HT1080 (cell line): ENCODE measurements at regions not wholly inside any gene's neighbourhood (a gene's known extent, or its start where the extent isn't known, plus 50 kb on each side); places are given as distances from the start of the nearest gene placed in this dataset.

Source experiments
- DNase-seq: peaks from one replicate; pipeline ENCODE4 v3.0.0-alpha.2; 2015; ENCODE audit warnings: low read depth

DNA sequence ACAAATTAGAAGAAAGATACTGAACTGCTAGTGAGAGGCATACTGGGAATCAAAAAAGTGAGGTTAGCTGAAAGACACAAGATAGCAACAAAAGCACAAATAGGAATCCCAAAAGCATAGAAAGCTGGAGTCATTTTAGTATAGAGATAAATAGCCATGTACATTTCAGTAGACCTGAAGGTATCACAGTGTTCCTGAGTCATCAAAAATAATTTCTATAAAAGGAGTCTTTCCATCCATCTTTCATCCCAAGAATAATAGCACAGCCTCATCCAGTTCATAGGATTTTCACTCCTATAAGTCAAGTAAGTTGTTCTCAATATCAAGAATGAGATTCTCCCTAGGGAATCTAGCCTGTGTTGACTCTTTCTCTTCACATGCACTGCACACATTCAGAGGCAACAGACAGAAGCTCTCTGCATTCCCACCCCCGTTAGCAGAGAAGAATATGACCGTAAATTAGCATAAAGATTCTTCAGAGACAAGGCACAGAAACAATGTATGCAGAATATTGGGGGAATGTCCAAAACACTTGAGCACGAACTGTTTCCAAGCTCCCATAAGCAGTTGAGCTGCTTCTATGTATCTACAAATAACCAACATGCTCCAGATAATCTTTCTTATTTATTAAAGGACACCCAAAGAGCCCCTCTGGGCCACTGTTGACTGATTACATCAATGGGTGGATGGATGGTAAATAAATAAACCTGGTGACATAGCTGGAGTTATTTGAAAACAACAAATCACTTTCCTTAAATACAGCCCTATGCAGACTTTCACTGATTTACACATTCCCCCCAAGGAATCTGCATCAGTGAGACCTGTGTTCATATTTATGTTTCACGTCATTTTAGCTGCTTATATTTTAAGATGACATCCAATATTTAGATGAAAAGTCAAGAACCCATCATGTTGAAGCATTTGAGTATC is 174.5 kb upstream of the PKDCC start:
- no peak for DNase-seq

DNA sequence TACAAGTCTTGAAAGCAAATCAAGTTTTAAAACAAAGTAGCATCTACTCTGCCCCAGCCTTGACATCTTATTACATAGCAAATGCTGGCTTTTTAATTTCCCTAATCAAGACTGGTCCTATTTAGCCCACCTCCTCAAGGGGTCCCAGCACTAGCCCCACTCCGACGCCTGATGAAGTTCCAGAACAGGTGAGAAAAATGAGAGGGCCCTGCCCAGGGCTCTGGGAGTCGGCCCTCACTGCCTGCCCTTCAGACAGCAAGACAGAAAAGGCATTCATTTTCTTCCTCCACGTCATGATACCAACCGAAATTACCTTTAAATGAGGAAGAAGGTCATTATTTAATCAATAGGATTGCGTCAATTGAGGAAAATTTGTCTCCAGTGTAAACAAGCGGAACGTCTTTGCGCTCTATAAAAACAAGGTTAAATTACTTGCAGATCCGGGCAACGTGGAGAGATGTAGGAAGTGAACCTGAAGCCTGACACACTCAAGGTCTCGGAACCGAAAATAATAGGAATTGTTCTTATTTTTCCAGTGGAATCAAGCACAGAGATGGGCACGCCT is 170.6 kb upstream of the PKDCC start:
- DNase-seq = no peak

DNA sequence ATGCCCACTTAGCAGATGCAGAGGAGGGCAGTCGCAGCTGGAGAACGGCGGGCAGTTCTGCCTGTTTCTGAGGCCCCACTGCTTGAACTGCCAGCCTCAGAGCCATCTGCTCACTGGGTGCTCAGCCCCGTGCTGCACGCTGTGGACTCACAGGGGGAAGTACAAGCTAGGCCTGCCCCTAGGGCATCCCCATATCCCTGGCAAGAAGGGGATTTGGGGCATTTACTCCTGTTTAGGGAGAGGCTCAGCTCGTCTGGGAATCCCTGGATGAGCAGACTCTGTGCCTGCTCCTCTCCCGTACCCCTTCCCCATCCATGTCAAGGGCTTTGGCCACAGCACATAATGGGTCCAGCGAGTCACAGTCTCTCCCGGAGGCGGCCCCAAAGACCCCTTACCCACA is 169.8 kb upstream of the PKDCC start:
- no peak for DNase-seq

DNA sequence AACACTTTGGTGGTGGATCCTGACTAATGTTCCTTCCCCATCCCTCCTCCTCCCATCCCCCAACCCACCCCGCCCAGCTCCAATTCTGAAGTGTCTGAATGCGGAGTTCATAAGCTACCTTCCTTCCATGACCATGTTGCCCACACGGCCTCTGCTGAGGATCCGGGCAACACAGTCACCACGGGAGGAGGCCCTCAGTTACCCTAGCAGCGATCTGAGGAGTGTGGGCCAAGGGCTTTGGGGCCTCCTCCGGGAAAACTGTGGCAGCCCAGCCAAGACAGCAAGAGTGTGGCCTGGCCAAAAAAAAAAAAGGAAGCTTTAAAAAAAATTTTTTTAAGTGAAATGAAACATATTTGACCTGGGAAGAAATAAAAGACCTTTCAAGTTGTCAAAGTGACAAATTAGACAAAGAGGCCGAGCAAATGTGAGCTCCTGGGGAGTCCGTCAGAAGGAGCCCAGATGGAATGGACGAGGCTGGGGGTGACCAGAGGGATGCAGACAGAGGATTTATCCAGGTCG is 169.0 kb upstream of the PKDCC start:
- no peak for DNase-seq

DNA sequence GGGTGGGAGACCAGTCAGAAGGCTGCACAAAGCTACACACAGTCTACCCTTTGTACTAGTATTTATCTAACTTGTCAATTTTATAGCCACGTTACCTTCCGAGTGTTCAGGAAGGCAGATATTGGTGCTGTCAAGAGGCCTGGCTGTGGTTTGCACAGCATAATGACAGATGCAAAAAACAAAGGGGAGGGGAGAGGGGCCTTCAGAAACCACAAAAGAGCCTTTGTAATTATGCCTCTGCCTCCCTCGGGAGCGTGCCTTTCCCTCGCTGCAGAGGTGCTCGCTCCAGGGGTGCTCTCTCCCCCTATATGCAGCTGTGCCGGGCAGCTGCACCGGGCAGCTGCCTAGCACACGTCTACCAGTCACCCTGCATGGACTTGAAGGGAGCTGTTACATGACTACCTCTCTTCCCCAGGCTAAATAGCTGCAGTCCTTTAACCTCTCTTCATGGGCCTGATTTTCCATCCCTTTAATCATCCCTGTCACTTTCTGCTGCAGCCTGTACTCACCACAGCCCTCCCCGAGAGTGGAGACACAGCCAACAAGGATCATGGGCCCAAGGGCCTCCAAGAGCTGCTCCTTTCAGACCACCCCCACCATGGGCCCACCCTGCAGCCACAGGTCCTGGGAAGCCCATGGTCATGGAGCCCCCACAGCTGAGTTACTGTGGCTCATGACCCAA is 168.4 kb upstream of the PKDCC start:
- DNase-seq = no peak

DNA sequence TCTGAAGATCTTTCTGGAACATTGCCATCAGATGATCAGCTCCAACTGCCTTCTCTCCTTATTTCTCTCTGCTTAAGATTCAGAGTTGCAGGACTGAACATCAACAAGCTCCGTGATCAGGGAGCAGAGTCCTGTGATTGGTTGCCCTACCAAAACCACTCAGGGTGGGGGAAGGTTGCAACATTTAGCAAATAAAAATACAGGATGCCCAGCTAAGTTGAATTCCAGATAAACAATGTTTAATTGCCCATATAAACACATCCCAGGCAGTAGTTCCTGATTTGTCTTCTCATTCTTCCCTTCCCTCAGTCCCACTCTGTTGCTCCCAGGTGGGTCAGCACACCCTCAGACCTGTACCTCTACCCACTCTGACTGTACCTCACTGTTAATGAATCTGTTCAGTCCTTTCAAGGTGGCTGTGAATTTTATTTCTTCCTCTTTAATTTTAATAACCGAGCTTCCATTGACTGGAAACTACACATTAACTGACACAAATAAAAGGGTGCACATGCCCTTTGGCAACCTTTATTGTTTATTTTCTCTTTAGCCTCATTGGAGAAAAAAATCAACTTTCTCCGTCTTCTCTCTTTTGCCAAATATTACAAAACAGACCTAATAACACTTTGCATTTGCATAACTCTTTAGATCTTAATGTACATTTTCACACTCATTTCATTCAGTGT is 167.1 kb upstream of the PKDCC start:
- DNase-seq = no peak

DNA sequence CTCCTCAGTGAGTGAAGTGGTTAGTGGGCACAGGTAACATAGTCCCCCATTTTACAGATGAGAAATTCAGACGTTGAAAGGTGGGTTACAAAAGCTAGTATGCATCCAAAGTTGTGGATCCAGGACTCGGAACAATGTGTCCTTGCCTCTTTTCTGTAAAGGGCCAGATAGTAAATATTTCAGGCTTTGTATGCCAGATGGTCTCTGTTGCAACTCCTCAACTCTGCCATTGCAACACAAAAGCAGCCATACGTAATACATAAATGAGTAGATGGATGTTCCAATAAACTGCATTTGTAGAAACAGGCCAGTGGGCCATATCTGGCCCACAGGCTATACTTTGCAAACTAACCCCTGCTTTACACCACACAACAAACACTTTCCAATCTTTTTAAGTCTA is 166.6 kb upstream of the PKDCC start:
- no peak for DNase-seq

DNA sequence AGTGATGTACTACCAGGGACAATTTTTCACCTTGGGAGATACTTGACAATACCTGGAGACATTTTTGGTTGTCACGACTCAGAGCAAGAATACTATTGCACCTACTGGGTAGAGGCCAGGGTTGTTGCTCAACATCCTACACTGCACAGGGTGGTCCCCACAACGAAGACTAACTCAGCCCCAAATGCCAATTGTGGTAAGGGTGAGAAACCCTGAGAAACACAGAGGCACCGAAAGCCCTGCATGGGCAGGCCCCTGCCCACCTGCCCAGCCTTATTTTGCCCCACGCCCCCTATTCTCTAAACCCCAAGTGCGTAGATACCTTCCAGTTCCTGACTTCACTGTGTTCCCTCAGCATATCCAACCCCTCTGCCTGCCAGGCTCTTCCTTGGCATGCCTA is 163.1 kb upstream of the PKDCC start:
- no peak for DNase-seq

DNA sequence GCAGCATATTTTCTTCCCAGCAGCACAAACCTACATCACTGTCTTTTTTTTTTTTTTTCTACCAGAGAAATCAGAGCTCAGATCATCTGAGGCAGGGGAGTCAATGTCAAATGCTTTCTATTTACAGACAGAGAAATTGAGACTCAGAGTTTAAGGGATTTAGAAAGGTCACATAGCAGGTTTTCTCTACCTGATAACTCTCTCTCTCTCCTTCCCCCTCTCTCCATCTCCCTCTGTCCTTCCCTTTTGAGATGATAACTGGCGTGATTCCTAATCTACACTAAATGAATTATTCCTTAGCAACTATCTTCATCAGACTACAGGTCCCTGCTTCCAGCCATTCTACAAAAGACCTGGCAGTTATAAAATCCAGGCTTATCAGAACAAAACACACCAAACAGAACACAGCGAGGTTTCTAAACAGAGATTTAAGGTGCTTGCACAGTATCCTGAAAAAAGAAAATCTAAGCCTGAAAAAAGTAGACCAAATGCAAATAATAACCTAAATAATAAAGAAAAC is 161.6 kb upstream of the PKDCC start:
- no peak for DNase-seq

DNA sequence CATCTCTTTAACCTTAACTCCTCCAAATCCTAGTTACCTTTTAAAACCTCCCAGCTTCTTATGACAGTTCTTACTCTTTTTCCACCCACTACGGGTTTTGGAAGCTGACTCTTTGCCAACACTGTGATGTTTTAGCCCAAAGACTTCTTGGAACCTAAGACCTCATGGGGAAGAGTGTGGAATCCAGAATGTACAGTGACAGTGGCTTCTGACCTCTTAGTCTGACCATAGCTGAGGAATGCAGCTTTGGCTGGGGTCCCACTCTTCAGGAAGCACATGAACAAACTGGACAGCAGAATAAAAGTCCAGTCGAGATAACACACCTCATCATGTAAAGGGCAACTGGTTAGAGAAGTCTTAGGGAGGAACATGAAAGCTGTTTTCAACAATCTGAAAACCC is 161.1 kb upstream of the PKDCC start:
- DNase-seq = no peak

DNA sequence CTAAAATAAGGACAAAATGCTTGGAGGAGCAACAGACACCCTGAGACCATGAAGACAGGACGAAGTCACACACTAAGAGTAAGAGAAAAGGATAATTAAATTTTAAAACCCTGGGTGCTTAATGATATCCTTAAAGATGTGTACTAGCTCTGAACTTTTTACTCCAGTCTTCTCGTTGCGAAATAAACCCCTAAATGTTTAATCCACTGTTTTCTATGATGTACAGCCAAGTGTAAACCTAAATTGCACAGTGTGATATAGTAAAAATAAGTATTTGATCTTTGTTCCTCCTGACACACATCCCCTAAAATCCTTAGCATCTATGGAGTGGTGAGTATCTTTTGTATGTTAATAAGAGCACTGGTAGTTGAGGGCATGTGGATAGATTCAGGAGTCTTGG is 157.5 kb upstream of the PKDCC start:
- no peak for DNase-seq

DNA sequence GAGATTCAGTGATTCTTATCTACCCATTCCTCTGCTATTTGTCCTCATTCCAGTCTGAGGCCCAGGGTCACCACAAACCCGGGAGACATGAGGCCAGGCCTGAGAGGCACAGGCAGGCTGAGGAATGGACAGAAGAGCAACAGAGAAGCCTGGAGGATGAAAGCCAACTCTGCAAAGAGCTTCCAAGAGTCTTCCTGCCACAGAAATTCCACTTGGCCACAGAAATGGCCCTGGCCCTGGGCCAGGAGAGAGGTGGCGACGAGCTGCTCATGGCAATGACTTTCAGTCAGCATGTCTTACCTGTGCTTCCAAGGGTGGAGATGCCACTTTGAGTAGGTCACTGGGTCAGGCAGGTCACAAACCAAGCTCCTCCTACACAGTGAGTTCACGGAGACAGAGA is 155.3 kb upstream of the PKDCC start:
- no peak for DNase-seq

DNA sequence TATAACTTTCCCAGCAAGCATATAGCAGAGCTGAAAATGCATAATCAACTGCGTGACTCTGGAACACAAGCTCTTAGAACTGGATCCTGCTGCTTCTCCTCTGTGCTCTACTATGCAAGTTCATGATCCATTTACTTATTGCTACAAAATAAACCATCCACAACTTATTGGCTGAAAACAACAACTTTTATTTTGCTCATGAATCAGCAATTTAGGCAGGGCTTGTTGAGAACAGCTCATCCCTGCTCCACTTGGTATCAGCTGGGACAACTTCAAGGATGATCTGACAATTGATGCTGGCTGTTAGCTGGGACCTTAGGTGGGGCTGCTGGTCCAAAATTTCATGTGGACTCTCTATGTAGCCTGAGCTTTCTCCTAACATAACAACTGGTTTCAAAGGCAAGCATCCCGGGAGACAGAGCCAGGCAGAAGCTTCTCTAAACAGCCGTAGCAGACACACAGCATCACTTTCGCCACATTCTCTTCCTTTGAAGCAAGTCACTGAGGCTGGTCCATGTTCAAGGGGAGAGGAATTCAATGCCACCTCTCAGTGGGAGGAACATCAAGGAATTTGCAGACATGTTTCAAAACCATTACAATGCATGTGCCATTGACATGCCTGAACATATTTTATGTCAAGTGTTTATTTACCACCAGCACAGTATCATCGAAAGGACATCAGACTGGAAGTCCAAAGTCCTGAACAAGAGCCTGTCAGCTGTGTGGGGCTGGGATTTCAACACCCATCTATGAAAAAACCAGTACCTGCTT is 153.1 kb upstream of the PKDCC start:
- no peak for DNase-seq

DNA sequence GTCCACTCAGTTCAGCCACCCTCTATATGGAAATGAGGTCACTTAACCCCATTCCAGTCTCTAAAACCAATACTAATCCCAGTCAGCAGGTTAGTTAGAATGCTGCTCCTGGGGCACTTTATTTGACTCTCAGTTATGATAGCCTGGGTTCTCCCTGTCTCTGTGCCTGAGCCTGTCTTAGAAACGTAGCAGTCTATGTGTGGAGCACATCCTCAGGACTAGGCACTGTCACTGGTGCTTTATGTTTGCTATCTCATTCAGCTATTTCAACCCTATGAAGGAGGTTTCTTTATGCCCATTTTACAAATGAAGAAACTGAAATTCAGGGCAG is 152.5 kb upstream of the PKDCC start:
- no peak for DNase-seq

DNA sequence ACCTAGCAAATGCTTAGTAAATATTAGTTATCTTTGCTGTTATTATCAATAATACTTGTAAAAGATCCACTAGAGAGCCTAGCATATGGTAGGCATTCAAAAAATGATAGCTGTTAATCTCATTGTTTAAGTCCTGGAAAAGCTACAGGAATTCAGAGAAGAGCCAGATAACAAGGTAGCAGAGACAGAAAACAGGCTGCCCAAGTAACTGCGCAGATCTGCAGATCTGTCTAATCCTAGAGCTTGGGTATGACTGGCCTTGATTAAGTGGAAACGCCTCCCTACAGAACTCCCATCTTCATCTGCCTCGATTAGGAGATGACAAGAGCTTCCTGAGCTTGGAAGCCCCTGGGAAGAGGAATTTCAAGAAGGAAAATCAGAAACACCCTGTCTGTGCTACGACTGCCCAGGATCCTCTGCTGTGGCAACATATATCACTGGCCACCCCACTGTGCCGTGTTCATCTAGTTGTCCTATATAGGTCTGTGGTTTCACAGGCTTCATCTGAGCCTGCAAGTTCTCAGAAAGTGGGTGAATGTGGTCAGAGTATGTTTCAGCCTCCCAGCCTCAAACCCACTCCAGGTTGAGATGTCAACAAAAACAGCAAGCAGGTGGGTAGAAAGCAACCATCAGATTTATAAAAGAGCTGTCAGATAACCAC is 151.5 kb upstream of the PKDCC start:
- no peak for DNase-seq

DNA sequence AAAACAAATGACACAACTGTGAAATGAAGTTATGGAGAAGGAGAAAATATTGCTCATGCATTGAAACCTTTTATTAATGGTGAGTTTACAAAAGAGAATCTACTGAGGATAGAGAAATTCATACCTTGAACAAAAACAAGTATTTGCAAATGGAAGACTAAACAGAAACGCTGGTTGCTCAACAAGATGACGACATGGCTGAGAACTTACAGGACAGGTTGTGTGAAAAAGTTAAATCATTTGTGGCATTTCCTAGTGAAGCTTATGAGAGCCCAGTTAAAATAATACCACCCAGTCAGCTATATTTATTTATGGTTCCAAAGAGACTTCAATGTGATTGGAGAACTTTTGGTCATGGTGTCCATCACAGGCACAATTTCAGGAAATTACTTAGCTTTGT is 148.6 kb upstream of the PKDCC start:
- no peak for DNase-seq

DNA sequence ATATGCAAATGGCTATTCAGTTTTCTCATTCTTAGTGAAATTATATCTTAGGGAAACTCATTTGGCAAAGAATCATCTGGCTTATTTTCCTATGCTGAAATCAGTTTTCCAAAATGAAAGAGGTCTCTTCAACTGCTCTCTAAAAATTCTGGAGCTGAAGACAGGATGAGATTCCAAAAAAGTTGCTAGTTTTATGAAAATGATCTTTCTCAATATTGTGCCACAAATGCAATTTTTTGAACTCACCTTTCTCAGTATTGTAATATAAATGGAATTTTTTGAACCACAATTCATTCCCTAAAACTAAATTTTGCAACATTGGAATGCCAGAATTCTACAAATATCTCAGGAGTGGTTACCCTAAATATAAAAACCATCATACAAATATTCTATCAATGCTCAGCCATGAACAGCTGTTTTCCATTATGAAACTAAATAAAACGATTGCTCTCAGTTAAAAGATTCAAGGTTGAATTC is 147.7 kb upstream of the PKDCC start:
- DNase-seq = no peak

DNA sequence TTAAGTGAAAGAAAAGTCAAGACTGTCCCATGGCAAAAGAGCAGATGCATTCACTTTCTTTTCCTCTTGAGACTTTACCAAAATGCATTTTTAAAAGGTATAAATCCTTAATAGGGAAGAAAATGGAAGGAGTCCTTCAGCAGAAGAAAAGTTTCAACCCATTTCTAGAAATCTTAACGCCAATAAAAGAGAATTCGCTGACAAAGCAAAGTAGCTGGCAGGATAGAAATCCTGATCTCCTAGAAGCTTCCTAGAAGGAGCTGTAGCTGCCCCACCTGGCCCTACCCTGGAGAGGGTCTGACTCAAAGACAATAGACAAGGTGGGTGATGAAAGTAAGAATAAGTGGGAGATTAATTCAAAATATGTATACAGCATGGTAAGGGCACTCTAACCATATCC is 144.9 kb upstream of the PKDCC start:
- no peak for DNase-seq

DNA sequence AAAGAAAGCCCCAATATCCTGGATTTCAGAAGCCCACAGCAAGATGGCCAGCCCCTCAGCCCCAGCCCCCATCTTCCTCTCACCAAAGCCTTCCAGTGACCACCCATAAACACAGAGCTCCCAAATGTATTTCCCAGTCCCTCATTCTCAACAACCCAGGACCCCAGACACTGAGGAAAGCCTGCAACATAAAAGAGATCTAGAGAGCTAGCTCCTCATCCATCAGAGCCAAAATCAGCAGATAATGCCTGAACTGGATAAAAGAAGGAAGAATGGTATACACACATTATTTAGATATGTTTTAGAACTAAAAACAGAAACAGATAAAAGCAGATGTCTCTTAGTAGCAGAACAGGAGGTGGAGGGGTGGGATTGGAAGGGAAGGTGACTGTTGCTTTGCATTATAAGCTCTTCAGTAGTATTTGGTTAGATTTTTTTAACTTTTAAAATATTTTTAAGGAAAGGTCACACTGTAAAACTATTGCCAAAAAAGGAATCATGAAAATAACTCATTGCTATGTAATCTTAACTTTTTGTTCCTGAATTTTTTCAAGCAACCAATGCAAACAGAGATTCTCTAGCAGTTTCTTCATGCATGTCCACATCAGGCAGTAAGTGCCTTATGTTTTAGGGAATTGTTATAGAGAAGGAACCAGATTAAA is 144.2 kb upstream of the PKDCC start:
- DNase-seq = no peak

DNA sequence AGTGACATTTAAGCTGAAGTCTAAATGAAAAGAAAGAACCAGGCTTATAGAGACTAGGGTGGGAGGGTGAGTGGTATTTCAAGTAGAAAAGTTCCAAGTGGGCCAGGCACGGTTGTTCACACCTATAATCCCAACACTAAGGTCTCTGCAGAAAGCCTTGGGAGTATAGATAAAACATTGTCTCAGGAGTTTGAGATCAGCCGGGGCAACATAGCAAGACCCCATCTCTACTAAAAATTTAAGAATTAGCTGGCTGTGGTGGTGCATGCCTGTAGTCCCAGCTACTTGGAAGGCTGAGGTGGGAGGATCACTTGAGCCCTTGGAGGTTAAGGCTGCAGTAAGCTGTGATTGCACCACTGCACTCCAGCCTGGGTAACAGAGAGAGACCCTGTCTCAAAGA is 143.4 kb upstream of the PKDCC start:
- no peak for DNase-seq
